IPS DF 4.7 (cell line): ENCODE measurements at regions not wholly inside any gene's neighbourhood (a gene's known extent, or its start where the extent isn't known, plus 50 kb on each side); places are given as distances from the start of the nearest gene placed in this dataset.
"Not testable (repeated sequence)": the region's sequence is repeated elsewhere in the genome, so short reads cannot be mapped to it uniquely, and the experiment has no call there.

Experiments
- DNase-seq: peaks from one replicate; pipeline ENCODE4 v3.0.0-alpha.2; 2013; ENCODE audit warnings: low spot score; ENCODE audit errors: extremely low read depth

DNA sequence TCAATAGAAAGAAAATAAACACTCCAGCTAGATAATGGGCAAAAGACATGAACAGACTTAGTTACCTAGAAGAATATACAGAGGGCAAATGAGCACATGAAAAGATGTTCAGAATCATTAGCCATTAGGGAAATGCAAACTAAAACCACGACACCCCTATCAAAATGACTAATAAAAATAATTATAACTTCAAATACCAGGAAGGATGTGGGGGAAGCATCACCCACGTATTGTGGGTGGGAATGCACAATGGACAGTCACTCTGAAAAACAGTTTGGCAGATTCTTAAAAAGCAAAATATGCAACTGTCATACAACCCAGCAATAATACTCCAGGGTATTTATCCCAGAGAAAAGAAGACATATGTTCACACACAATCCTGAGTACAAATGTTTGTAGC is 92.6 kb downstream of the DLL1 start:
- no peak for DNase-seq

DNA sequence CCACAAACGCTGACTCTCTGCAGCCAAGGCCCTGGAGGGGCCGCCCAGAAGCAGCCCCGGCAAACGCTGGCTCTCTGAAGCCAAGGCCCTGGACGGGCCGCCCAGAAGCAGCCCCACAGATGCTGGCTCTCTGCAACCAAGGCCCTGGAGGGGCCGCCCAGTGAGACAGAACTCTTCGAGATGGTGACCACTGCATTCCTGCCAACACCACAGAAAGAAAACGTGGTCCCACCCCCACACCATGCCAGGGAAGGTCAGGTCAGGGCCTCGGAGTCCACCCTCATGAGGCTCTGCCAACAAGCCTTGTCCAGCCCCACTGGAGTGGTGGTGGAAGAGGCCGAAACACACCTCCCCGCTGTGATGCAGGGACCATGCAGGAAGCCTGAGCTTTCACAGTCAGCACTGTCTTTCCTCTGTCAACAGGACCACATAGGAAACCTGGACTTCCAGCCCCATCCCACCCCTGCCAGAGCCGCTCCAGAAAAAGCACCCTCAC is 97.5 kb downstream of the DLL1 start:
- DNase-seq: no peak

DNA sequence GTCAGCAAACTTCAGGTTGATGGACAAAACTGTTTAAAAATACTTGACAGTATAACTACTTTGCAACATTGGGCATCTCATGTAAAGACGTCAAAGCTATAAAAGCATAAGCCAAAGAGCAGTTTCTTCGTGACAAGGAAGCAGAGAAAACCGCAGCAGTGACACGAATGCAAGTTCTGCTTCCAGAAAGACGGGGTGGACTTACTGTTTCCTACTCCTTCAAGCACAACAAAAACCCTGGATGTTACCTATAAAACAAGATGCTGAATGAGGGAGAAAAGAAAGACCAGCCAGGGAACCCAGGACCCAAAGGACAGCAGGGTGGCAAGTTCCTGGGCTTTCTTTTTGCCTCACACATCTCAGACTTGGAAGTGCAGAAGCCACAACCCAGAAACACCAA is 98.0 kb downstream of the DLL1 start:
- DNase-seq: no peak

DNA sequence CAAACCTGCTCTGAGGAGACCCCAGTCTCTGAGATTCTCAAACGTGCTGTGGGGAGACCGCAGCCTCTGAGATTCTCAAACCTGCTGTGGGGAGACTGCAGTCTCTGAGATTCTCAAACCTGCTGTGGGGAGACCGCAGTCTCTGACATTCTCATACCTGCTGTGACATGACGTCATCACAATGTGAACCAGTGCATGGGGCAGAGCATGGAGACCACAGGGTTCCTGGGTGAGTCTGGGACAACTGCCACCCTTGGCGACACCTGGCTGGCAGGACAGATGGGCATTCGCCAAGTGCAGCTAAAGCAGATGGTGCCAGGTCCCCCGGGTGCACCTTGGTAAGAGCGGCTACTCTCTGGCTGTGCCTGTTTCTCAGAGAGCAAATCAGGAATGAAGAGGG is 98.8 kb downstream of the DLL1 start:
- DNase-seq: not testable (repeated sequence)

DNA sequence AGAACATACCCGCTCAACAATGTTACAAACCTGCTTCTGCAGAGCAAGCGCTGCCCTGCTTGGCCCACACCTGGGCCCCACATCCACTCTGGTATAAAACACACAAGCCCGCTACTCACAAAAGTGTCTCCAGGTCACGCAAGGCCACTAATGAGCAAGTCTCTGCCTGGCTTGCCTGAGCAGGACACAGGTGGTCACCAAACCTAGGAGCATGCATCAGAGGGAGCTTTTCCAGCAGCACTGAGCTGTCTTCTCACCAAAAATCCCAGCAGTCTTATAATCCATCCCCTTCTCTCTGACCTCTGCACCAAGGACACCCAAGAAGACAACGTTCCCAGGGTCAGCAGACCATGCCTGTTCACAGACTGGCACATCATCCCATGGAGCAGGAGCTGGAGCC is 100.8 kb downstream of the DLL1 start:
- no peak for DNase-seq

DNA sequence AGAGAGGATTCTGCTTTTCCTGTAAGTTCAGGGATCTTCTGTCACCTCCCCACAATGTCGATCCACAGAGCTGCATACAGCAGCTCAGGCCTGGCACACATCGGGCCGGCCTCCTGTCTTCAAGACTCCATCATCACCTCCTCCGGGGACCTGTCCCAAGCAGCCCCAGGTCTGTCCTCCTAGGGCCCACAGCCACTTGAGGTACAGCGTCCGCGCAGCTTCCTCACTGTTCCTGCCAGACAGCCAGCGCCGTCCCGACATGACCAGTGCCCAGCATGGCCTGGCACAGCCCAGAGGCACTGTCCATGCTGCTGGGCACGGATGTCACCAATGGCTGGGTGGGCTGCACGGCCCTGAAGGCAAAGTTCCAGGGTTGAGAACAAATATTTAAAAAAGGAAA is 101.6 kb downstream of the DLL1 start:
- no peak for DNase-seq

DNA sequence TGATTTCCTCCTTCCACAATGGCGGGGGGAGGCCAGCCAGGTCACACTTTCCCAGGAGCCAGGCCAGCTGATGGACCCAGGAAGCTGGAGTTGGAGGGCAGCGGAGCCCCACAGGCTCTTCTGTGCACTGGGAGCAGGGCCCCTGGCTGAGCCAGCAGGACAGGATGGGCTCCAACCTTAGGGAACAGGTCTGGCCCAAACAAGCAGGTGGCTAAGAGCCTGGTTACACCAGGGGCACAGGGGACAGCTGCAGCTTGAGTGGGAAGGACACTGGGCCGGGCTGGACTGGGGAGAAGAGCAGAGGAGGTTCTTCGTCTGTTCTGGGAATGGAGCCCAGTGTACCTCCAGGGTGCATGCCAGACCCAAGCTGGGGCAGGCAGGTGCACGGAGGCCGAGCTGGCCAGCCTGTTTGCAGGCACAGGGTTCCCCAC is 102.3 kb downstream of the DLL1 start:
- no peak for DNase-seq

DNA sequence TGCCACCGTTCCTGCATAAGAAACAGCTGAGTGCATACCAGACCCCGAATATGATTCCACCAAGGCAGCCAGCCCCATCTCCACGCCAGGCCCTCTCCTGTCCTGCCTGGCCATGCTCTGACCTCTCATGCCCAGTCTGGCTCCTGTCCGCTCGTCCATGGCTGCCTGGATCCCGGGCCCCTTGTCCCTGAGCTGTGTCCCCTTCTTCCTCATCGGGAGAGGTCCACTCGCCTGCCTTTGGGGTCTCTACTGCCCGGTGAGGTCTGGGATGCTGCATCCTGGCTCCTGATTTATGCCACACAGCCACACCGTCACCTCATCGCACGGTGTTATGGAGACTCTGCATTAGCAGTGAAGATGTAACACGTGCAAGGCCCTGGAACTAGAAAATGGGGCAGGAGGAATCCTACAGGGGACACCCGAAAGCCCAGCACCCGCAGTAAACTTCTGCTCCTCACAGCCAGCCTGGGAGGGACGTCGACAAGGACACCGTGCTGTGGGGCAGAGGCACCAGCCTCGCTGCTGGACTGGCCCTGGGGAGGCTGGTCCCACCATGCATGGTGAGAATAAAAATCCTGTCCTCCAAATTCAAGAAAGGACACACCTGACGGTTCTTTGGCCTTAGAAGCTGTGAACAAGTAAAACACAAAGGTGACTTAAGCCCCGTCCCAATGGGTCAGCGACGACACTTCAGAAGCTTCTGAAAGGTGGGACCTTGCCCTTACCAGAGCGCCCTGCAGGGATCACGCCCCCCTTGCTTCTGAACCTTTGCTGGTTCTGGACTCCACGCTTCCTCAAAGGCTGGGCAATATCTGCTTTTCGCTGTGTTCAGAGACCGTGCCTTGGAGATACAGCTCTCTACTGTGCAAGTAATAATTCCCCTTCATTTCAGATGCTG is 103.0 kb downstream of the DLL1 start:
- DNase-seq: no peak

DNA sequence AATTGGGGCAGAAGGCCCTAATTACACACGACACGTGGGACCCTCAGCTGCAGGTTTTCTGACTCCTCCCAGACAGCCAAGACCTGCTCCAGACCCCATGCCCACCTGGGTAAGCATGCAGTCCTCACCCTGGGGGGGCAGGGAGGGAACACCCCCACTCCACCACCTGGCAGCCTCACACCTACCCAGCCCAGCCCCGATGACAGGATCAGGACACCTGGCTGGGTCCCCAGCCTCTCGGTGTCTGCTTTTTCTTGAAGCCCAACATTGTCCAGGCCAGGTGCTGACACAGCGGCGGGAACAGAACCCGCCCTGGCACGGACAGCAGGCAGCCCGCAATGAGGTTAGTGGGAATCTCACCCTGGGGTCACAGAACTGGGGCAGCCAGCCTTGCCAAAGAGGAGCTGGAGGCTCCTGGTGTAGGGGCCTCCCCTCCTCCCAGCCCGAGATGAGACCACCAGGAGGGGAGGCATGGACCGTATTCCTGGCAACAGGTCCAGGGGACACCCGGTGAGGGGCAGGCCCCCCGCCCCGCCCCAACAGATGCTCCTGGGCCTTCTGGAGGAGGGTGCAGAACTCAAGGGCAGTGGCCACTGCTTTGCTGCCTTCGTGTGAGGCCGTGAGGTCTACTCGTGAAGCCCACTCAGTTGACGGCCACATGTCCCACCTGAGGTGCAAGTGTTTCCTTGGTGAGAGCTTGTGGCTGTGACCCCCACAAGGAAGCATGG is 103.8 kb downstream of the DLL1 start:
- DNase-seq: no peak

DNA sequence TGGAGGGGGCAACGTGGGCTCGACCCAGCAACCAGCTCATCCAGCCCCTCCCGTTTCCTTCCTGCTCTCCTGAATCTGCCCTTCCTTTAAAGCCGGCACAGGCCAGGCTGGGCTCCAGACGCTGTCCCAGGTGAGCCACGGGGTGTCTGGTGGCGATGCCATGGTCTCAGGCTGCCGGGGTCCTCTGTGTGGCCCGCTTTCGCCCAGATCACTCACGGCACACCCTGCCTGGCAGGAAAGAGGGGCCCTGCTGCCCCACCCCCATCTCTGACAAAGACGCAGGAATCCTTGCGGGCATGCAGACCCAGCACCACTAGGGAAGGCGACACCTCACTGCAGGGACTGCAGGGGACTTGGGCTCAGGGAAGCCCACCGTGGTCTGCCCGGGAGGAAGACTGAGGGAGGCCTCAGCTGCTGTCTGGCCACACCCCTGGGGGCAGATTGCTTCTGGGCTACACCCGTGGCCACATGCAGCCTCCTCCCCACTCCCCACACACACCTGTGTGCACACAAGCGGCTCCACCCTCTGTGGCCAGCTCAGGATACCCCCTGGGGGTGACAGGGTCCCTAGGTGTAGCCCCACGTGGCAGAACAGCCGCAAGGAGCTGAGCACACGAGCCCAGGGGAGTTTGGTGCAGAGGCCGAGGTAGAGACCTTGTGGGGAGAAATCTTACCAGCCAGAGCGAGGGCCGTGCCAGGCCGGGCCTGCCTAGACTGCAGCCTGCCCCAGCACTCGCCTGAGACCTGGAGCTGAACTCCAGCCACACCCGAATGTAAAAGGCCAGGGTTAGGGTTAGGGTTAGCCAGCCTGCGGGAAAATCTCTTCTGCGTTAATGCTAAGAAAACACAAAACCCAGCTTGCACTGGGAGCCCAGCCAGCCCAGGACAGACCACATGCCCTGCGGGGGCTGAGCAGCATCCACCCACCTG is 104.6 kb downstream of the DLL1 start:
- no peak for DNase-seq

DNA sequence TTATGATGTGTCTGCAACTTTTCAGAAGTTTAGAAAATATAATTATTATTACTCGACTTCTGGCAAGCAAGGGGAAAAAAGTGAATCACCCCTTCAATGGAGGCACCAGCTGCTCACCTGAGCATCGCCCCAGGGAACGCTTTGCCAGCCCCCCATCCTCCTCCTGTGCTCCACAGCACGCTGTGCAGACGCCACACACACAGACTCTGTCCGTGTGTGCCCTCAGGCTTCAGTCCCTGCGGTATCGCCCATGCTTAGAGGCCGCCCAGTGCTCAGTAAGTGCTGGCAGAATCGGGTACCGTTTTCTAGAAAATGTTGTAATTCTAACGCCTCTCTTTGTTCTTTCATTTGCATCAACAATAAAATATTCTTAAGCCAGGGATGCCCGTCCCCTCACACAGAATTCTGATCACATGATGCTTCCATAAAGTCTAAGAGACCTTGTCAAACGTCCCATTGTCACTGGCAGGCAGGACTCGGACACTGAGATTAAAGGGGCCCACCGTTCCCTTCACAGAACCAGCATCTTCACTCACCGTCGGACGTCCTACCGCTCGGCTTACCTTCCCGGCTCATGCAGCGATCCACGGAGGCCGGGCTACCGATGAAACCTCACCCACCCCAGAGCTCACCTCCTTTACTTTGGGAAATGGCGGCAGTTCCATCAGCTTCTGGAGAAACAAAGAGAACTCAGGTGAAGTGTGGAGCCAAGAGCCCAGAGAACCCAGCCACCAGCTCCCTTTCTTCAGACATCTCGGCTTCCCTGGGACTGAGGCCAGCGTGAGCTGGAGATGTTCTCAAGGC is 105.5 kb downstream of the DLL1 start:
- no peak for DNase-seq

DNA sequence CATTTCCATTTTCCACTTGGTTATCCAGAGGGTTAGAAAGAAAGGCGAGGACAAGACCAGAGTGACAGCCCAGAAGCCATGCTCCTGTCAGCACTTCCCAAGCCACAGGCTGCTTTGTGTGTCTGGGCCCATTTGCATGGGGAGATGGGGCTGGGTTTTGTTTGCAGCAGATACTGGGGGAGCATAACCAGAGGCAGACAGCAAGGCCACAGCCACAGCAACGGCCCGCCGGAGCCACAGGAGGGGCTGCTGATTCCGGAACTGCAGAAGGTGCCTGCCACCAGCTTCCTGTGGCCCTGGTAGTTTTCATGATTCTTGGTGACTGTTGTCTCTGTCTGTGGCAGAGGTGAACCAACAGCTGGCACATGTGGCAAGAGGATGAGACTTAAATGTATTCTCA is 106.6 kb downstream of the DLL1 start:
- no peak for DNase-seq

DNA sequence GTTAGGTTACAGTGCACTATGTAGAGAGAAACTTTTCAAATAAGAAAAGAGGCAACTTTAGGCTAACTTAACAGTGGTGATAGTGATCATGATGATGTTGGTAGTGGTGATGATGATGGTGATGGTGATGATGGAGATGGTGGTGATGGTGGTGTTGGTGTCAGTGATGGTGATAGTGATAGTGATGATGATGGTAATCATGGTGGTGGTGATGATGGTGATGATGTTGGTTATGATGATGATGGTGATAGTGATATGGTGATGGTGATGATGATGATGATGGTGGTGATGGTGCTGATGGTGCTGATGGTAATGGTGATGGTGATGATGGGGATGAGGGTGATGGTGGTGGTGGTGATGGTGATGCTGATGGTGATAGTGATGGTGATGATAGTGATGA is 107.4 kb downstream of the DLL1 start:
- no peak for DNase-seq

DNA sequence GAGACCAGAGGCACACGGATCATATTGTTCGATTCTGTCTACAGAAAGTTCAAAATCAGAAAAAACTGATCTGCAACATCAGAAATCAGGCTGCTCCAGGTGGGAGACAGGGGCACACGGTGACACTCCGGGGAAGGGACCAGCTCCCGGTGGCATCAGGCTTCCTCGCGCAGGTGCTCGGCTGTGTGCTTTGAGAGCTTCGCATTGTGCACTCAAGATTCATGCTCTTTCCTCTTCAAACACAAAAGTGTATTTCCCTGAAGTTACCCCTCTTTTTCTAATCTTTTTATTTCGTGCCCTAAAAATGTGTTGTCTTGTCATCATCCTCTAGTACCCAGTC is 108.1 kb downstream of the DLL1 start:
- no peak for DNase-seq

DNA sequence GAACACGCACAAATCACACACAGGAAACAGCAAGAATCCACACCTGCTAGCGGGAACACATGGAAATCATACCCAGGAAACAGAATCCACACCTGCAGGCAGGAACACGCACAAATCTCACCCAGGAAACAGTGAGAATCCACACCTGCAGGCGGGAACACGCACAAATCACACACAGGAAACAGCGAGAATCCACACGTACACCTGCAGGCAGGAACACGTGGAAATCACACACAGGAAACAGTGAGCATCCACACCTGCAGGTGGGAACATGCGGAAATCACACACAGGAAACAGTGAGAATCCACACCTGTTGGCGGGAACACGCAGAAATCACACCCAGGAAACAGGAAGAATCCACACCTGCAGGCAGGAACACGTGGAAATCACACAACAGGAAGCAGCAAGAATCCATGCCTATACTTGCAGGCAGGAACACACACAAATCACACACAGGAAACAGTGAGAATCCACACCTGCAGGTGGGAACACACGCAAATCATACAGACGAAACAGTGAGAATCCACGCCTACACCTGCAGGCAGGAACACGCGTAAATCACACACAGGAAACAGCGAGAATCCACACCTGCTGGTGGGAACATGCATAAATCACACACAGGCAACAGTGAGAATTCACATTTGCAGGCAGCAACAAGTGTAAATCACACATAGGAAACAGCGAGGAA is 108.6 kb downstream of the DLL1 start:
- DNase-seq: no peak

DNA sequence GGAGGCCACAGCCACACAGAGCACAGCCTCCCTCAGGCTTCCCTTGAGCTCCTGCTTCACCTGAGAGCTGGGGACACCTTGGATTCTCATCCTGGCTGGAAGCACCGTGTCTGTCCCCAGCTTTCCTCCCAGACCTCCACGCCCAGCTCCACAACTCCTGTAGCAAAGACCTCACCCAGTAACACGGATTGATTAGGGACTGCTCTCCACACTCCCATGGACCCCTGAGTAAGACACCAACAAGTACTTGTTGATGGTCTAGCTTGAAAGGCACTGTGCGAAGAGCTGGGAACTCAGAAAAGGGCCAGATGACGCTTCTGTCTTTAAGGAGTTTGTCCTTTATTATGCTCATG is 109.6 kb downstream of the DLL1 start:
- no peak for DNase-seq

DNA sequence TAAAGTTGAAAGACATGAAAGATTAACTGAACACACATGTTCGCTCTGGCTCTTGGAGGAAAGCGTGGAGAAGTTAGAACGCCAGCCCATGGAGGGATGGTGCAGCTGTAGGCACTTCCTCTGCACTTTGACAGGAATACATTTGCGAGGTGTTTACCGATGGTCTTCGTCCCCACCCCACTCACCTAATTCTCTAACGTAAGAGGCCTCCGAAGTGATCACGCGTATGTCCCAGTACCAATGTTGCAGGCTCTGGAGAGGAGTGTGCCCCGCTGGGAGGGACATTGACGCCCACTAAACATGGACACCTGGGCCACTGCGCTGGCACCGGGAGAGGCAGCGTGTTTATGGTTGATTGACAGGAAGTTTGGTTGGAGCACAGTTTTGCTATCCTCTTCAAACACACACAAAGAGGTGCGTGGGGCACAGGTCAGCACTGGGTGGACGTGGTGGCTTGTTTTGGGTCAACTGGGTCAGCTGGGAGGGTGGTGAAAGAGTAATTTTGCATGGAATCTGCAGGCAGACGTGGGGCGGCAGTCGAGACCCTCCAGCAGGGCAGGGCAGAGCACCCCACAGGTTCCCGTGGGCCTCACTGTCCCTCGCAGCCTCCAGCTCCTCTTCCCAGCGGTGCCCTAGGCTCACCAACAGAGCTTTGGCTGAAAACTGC is 110.1 kb downstream of the DLL1 start:
- no peak for DNase-seq

DNA sequence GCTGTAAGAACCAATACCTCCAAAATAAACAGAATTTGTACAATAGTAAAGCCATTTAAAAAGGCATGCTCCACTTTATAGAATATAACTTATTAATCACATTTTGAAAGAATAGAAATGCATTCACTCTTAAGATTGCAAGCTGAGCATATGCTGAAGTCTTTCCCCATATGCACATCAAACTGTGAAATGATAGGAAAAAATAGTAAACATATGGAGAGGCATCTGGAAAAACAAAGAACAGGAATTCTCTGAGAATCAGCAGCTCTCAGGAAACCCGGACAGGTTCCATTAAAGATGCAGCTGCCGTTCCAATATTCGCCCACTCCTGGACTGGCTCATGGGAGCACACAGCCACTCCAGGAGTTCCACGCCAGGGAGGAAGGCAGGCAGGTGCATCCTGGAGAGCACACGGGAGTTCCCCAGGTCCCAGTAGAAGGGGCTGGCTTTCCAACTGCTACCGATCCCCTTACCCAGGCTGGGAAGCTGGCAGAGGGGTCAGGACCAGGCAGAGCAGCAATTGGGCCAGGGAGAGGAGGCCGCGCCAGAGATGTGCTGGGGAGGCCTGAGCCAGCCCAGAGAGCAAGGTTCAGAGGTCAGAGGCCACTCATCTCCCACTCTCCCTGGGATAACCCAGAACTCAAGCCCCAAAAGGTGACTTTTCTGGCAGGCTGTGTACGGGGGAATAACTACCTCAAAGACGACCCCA is 111.1 kb downstream of the DLL1 start:
- DNase-seq: no peak
